Caco-2 (cell line): ENCODE measurements at regions not wholly inside any gene's neighbourhood (a gene's known extent, or its start where the extent isn't known, plus 50 kb on each side); places are given as distances from the start of the nearest gene placed in this dataset.

Experiments
- BruUV-seq: library from RNA; stranded (reverse); fragments of 400-500 nt; replicated peaks from 2 replicates; lab custom pipeline; 2021; lab: Mats Ljungman, UMichigan
- CTCF ChIA-PET: fragments of 300-600 bp; sonication (Branson Sonifier 250); formaldehyde crosslinking; loops from one replicate; lab custom pipeline; 2022; ENCODE audit warnings: antibody characterized with exemption; lab: Charles Lee
- POLR2A ChIA-PET: fragments of 300-600 bp; sonication (Branson Sonifier 250); formaldehyde crosslinking; loops from one replicate; lab custom pipeline; 2022; ENCODE audit warnings: antibody characterized with exemption; lab: Charles Lee
- DNase-seq, 2 experiments: peaks; one replicate each; pipeline versions ENCODE4 v3.0.0 to v3.0.0-alpha.2; 2020 to 2022
- H3K27me3 ChIP-seq: replicated peaks from 2 replicates; pipeline ENCODE4 v1.6.0; 2011; ENCODE audit warnings: low read length; ENCODE audit not compliant: control insufficient read depth, insufficient read depth
- H3K36me3 ChIP-seq: 2 replicates; pipeline ENCODE4 v1.5.1; 2011; ENCODE audit warnings: low read length; ENCODE audit not compliant: control insufficient read depth, insufficient read depth
- H3K4me1 ChIP-seq: fragments of 250-450 bp; sonication (Bioruptor Pico); 2 replicates; pipeline ENCODE4 v1.5.1; 2020; ENCODE audit warnings: mild to moderate bottlenecking
- H3K4me3 ChIP-seq: 2 replicates; pipeline ENCODE4 v1.5.1; 2011; ENCODE audit warnings: low read depth, mild to moderate bottlenecking, control low read depth, low read length
- H3K9me3 ChIP-seq: fragments of 250-450 bp; sonication (Bioruptor Pico); 2 replicates; pipeline ENCODE4 v1.5.1; 2020; ENCODE audit warnings: mild to moderate bottlenecking, moderate library complexity
- H3K27ac Mint-ChIP-seq: one replicate; pipeline ENCODE4 v1.8.0; 2022; ENCODE audit warnings: mixed read lengths; ENCODE audit not compliant: unreplicated experiment
- H3K27me3 Mint-ChIP-seq: one replicate; pipeline ENCODE4 v1.8.0; 2022; ENCODE audit warnings: mixed read lengths; ENCODE audit not compliant: insufficient read depth, unreplicated experiment
- H3K36me3 Mint-ChIP-seq: one replicate; pipeline ENCODE4 v1.8.0; 2022; ENCODE audit warnings: mild to moderate bottlenecking, mixed read lengths; ENCODE audit not compliant: insufficient read depth, unreplicated experiment
- H3K4me1 Mint-ChIP-seq: one replicate; pipeline ENCODE4 v1.8.0; 2022; ENCODE audit warnings: low read depth, mixed read lengths; ENCODE audit not compliant: unreplicated experiment
- H3K4me3 Mint-ChIP-seq: one replicate; pipeline ENCODE4 v1.8.0; 2022; ENCODE audit warnings: mild to moderate bottlenecking, moderate library complexity, mixed read lengths; ENCODE audit not compliant: unreplicated experiment
- H3K9me3 Mint-ChIP-seq: one replicate; pipeline ENCODE4 v1.8.0; 2022; ENCODE audit warnings: mixed read lengths; ENCODE audit not compliant: unreplicated experiment
- CTCF ChIP-seq, 2 experiments: fragments of 200-600 bp in 1 of 2; IDR thresholded peaks; 1 replicate in 1 of 2; 2 replicates in 1 of 2; pipeline versions ENCODE4 v1.5.1 to v1.8.0; 2011 to 2022; ENCODE audit warnings: antibody characterized with exemption in 1 of 2, control low read depth in 1 of 2, inconsistent platforms in 1 of 2, low read depth in 1 of 2, low read length in 1 of 2, mild to moderate bottlenecking in 1 of 2, moderate library complexity in 1 of 2; ENCODE audit not compliant: insufficient read depth in 1 of 2, severe bottlenecking in 1 of 2, unreplicated experiment in 1 of 2
- intact Hi-C: fragments of 100-400 bp; cut with micrococcal nuclease; formaldehyde crosslinking; loops from one replicate; pipeline ENCODE4 v1.10.0; 2022; ENCODE audit not compliant: unreplicated experiment

- no peak overlapping the region for H3K4me3 ChIP-seq
- TF ChIP-seq CTCF (IDR thresholded peaks at IDR 0.05; ENCODE audit: insufficient read depth in 1 of 2, low read depth in 1 of 2, low read length in 1 of 2, severe bottlenecking in 1 of 2, unreplicated experiment in 1 of 2), result no peak
- H3K36me3 Mint-ChIP-seq, result no peaks in the 10 kb centered on the region
- DNase-seq, result no peak
- H3K36me3 ChIP-seq, result no peaks in the 10 kb centered on the region
- H3K27me3 ChIP-seq, result no peaks in the 10 kb centered on the region
- H3K4me1 Mint-ChIP-seq, result no peaks in the 10 kb centered on the region
- 0 out of 2 replicates have a peak, but pooled peaks cover 6% of the 10 kb centered on the region for H3K4me1 ChIP-seq
- no peaks in the 10 kb centered on the region for H3K27me3 Mint-ChIP-seq
- no peak overlapping the region for H3K4me3 Mint-ChIP-seq
- BruUV-seq, result no TSS peak
- peaks cover 10% of the 10 kb centered on the region for H3K9me3 Mint-ChIP-seq
- no peak overlapping the region for H3K27ac Mint-ChIP-seq
- POLR2A ChIA-PET, result no interaction called here
- intact Hi-C loops, result no loop called here
- H3K9me3 ChIP-seq, result no peaks in the 10 kb centered on the region
- CTCF ChIA-PET, result no interaction called here
Observed at GRCh38 chr13:95355494-95355893, 54.2 kb upstream of the ABCC4 start.

GRCh38 chr13:95356916-95357315 is 55.7 kb upstream of the ABCC4 start:
- Mint-ChIP-seq H3K4me1 (no peaks in the 10 kb centered on the region), H3K27ac (no peak overlapping the region), H3K9me3 (peaks cover 2% of the 10 kb centered on the region), H3K36me3 (no peaks in the 10 kb centered on the region), H3K4me3 (no peak overlapping the region), H3K27me3 (no peaks in the 10 kb centered on the region)
- Histone ChIP-seq H3K4me3 (no peak overlapping the region), H3K36me3 (no peaks in the 10 kb centered on the region), H3K4me1 (0 out of 2 replicates have a peak, but pooled peaks cover 6% of the 10 kb centered on the region), H3K27me3 (no peaks in the 10 kb centered on the region), H3K9me3 (no peaks in the 10 kb centered on the region)
- TF ChIP-seq CTCF (IDR thresholded peaks at IDR 0.05; ENCODE audit: insufficient read depth in 1 of 2, low read depth in 1 of 2, low read length in 1 of 2, severe bottlenecking in 1 of 2, unreplicated experiment in 1 of 2), result no peak
- intact Hi-C loops, result no loop called here
- ChIA-PET POLR2A (no interaction called here), CTCF (no interaction called here)
- DNase-seq, result no peak
- no TSS peak for BruUV-seq

GRCh38 chr13:95357875-95358274 is 56.6 kb upstream of the ABCC4 start:
- TF ChIP-seq CTCF (IDR thresholded peaks at IDR 0.05; ENCODE audit: insufficient read depth in 1 of 2, low read depth in 1 of 2, low read length in 1 of 2, severe bottlenecking in 1 of 2, unreplicated experiment in 1 of 2), result no peak
- Histone ChIP-seq H3K36me3 (no peaks in the 10 kb centered on the region), H3K27me3 (no peaks in the 10 kb centered on the region), H3K4me3 (no peak overlapping the region), H3K9me3 (peaks cover 4% of the 10 kb centered on the region; the same call in 1 of the 2 replicates), H3K4me1 (0 out of 2 replicates have a peak, but pooled peaks cover 6% of the 10 kb centered on the region)
- no peak for DNase-seq
- Mint-ChIP-seq H3K36me3 (no peaks in the 10 kb centered on the region), H3K4me1 (no peaks in the 10 kb centered on the region), H3K4me3 (no peak overlapping the region), H3K27me3 (no peaks in the 10 kb centered on the region), H3K9me3 (no peaks in the 10 kb centered on the region), H3K27ac (no peak overlapping the region)
- CTCF ChIA-PET, result no interaction called here
- POLR2A ChIA-PET, result no interaction called here
- intact Hi-C loops, result no loop called here
- BruUV-seq, result no TSS peak
